Activated naive CD4-positive, alpha-beta T cell treated with anti-CD3 and anti-CD28 coated beads, Interleukin-2, amount 10 ng/mL, durations not matched to agents 7 days and 5 days (primary cell): ENCODE measurements at regions not wholly inside any gene's neighbourhood (a gene's known extent, or its start where the extent isn't known, plus 50 kb on each side); places are given as distances from the start of the nearest gene placed in this dataset.
"Not testable (repeated sequence)": the region's sequence is repeated elsewhere in the genome, so short reads cannot be mapped to it uniquely, and the experiment has no call there.

Experiments
- CTCF ChIA-PET: fragments of 350-600 bp; sonication (Branson Sonifier 250); formaldehyde crosslinking; loops from one replicate; lab custom pipeline; 2021; ENCODE audit warnings: antibody characterized with exemption; lab: Charles Lee
- DNase-seq: peaks from one replicate; pipeline ENCODE4 v3.0.0-alpha.2; 2020
- H3K27ac Mint-ChIP-seq: one replicate; pipeline ENCODE4 v1.8.0; 2021; ENCODE audit warnings: mild to moderate bottlenecking, moderate library complexity, mixed read lengths
- H3K27me3 Mint-ChIP-seq: one replicate; pipeline ENCODE4 v1.8.0; 2021; ENCODE audit warnings: mild to moderate bottlenecking, mixed read lengths
- H3K36me3 Mint-ChIP-seq: one replicate; pipeline ENCODE4 v1.8.0; 2021; ENCODE audit warnings: mixed read lengths
- H3K4me1 Mint-ChIP-seq: one replicate; pipeline ENCODE4 v1.8.0; 2021; ENCODE audit warnings: mixed read lengths
- H3K4me3 Mint-ChIP-seq: one replicate; pipeline ENCODE4 v1.8.0; 2021; ENCODE audit warnings: mild to moderate bottlenecking, moderate library complexity, mixed read lengths
- H3K9me3 Mint-ChIP-seq: one replicate; pipeline ENCODE4 v1.8.0; 2021; ENCODE audit warnings: mixed read lengths

DNA sequence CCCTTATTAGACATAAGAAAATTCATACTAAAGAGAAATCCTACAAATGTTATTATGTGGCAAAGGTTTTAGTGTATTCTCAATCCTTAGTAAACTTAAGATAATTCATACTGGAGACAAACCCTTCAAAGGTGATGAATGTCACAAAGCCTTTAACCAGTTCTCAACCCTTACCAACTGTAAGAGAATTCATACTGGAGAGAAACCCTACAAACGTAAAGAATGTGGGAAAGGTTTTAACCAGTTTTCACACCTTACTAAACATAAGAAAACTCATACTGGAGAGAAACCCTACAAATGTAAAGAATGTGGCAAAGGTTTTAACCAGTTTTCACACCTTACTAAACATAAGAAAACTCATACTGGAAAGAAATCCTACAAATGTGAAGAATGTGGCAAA lies 93.2 kb downstream of the ZNF680 start:
- H3K36me3 Mint-ChIP-seq, result no peaks in the 10 kb centered on the region
- H3K27me3 Mint-ChIP-seq, result no peaks in the 10 kb centered on the region
- DNase-seq, result no peak
- no peaks in the 10 kb centered on the region for H3K4me1 Mint-ChIP-seq
- peaks cover 24% of the 10 kb centered on the region for H3K9me3 Mint-ChIP-seq
- H3K4me3 Mint-ChIP-seq, result no peak overlapping the region
- CTCF ChIA-PET, result interaction anchor here (0.7 kb wide), 1 partner anchor 238 kb away, joined by 3 read pairs; no protein-coding TSS in a partner anchor
- H3K27ac Mint-ChIP-seq, result no peak overlapping the region

DNA sequence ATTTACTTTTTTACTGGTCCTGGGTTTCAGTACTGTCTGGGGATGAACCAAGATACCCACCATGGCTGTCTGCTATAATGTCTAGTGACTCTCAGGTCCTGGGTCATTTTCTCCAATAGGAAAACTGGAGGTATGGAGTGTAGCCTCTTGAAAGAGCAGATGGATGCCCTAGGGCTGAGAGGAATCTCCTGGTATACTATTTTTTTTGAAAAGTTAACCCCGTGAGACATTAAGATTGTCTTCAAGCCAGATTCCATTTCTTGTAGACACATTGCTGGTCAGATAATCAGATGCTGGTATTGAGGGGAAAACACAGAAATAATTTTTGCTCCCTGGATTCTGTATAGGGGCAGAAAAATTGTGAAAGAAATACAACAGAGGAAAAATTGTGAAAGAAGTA lies 97.3 kb downstream of the ZNF680 start:
- Mint-ChIP-seq H3K4me1 (no peaks in the 10 kb centered on the region), H3K9me3 (peaks cover 25% of the 10 kb centered on the region), H3K27ac (no peak overlapping the region), H3K36me3 (no peaks in the 10 kb centered on the region), H3K4me3 (no peak overlapping the region), H3K27me3 (no peaks in the 10 kb centered on the region)
- CTCF ChIA-PET, result no interaction called here
- DNase-seq, result no peak

DNA sequence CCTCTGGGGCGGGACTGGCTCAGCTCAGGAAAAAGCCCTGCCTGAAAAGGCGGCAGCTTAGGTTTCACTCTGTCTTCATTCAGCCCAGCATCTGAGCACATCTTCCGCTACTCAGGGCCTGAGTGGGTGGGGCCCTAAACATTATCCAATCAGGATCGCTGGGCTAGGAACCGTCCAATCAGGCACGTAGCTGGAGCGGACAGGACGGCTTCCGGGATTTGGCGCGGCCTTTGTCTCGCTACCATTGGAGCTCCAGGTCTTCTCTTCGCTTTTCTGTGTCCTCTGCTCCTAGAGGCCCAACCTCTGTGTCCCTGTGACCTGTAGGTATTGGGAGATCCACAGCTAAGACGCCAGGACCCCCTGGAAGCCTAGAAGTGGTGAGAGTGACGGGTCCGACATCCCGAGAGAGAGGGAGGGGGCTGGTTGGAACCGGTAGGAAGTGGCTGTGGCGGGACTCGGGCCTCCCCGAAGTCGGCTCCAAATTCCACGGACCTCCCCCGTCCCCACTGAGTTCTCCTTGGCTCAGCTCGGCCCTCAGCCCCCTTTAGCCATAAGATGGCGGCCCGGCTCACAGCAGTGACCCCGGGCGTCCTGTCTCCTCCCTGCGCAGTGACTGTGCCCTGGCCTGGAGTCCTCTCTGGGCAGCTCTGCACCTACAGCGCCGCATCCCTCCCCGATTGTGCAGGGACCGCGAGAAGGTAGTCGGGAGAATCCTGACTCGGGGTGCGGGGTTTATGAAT lies 99.1 kb downstream of the ZNF680 start:
- H3K36me3 Mint-ChIP-seq, result no peaks in the 10 kb centered on the region
- H3K4me1 Mint-ChIP-seq, result no peaks in the 10 kb centered on the region
- H3K4me3 Mint-ChIP-seq, result no peak overlapping the region
- no peaks in the 10 kb centered on the region for H3K27me3 Mint-ChIP-seq
- H3K27ac Mint-ChIP-seq, result no peak overlapping the region
- DNase-seq, result peak; percentile 31
- CTCF ChIA-PET, result no interaction called here
- peaks cover 19% of the 10 kb centered on the region for H3K9me3 Mint-ChIP-seq

DNA sequence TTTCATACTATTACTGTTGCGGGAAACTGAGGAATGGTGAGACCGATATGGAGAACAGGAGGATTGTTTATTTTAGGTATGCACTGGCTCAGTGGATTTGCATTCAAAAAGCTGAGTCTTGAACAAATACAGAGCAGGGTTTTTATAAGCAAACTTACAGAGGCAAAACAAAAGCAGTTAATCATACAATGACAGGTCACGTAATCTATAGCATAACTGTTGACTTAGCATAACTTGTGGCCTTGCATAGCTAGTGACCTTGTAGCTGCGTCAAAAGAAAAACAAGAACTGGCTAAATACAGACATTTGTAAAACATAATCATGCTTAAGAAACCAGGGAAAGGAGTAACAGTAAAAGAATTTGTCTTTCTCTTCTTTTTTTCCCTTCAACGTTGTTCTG lies 103.0 kb downstream of the ZNF680 start:
- H3K4me3 Mint-ChIP-seq, H3K27me3 Mint-ChIP-seq, H3K27ac Mint-ChIP-seq, H3K36me3 Mint-ChIP-seq, H3K4me1 Mint-ChIP-seq, H3K9me3 Mint-ChIP-seq, CTCF ChIA-PET, DNase-seq: not testable (repeated sequence)

DNA sequence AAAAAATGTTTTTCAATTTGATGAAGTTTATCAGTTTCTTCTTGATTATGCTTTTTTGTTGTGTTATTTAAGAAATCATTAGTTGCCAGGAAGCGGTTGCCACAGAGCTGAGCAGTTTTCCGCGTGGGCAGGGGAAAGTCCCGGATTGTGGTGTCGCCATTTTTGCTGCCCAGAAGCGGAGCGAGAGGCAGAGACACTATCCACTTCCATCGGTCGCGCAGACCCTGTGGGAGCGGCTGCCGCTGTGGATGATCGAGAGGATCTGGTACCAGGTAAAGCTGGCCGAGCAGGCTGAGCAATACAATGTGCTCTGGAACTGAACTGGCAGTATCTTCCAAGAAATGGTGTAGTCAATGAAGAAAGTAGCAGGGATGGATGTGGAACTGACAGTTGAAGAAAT lies 119.8 kb downstream of the ZNF736 start:
- Mint-ChIP-seq H3K4me1 (no peaks in the 10 kb centered on the region), H3K4me3 (no peak overlapping the region), H3K9me3 (peaks cover 24% of the 10 kb centered on the region), H3K27me3 (no peaks in the 10 kb centered on the region), H3K36me3 (no peaks in the 10 kb centered on the region), H3K27ac (no peak overlapping the region)
- DNase-seq, result no peak
- CTCF ChIA-PET, result no interaction called here

DNA sequence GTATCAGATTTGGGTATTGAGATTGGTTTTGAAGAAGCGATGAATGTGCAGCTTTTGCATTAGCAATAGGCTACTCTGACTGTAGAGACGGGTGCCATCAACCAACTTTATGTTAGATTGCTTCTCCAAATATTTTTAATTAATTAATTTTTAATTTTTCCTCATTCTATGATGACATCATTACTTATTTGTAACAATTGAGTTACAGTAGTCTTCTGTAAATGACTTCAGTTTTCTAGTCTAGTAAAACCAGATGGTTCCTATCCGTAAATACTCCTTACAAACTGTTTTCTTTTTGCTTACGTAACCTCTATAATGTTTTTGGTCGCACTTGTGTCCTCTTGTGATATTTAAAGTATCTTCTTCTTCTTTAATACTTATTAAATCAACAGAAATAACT lies 118.1 kb downstream of the ZNF736 start:
- Mint-ChIP-seq H3K4me3 (no peak overlapping the region), H3K27ac (no peak overlapping the region), H3K9me3 (peaks cover 21% of the 10 kb centered on the region), H3K36me3 (no peaks in the 10 kb centered on the region), H3K4me1 (no peaks in the 10 kb centered on the region), H3K27me3 (no peaks in the 10 kb centered on the region)
- CTCF ChIA-PET, result no interaction called here
- DNase-seq, result no peak

DNA sequence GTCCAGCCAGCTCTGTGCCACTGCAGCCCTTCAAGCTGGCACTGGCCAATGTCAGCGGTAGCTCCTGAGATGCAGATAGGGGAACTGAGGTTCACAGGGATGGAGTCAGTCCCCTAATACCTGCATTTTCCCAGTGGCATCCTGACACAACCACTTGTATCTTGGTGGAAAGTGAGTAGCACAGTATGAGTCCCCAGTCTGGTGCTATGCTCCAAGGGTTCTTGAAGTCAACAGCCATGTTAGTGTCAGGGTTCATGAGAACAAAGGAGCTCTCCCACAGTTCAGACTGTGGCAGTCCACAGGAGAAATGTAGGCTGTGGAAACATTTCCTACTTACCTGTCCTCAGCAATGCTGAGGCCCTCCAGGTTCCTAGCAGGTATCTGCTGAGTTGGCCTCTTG lies 115.5 kb downstream of the ZNF736 start:
- CTCF ChIA-PET, result no interaction called here
- no peaks in the 10 kb centered on the region for H3K27me3 Mint-ChIP-seq
- no peak for DNase-seq
- H3K36me3 Mint-ChIP-seq, result no peaks in the 10 kb centered on the region
- H3K9me3 Mint-ChIP-seq, result peaks cover 23% of the 10 kb centered on the region
- H3K4me3 Mint-ChIP-seq, result no peak overlapping the region
- no peak overlapping the region for H3K27ac Mint-ChIP-seq
- H3K4me1 Mint-ChIP-seq, result no peaks in the 10 kb centered on the region

DNA sequence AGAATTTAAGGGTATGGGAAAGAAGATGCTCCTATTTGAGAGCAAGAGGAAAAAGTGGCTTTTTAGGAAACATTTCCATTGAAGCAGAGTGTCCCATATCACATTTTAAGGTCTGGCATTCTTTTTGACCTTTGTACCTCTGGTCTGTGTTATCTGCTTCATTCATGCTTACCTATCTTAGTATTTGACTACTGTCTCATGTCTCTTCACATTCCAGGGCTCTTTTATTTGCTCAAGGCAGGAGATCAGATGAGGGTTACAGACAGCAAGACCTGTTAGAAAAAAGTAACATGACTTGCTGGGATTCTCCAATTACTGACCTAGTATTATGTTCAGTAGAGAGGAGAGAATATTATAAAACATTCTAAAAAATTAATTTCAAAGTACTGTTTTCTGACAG lies 111.7 kb downstream of the ZNF736 start:
- CTCF ChIA-PET, H3K4me3 Mint-ChIP-seq, H3K27ac Mint-ChIP-seq, H3K36me3 Mint-ChIP-seq, H3K4me1 Mint-ChIP-seq, DNase-seq, H3K27me3 Mint-ChIP-seq: not testable (repeated sequence)
- peaks cover 36% of the 10 kb centered on the region for H3K9me3 Mint-ChIP-seq

DNA sequence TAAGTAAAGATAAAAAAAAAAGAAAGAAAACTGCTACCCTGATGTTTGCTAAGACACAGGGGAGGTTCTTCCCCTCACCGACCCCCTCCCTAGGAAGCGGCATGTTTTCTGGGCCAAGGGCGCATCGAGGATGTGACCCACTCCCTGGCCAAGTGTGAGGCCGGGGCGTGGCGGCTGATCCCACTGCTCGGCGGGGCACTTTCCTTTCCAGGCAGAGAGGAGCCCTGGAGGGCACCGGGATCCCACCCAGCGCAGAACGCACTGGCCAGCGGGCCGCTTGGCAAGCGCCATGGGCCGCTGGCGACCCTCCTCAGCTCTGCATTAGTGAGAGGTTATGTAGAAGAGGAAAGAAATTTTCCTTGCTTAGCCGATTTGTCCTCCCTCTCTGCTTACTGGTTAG lies 93.4 kb downstream of the ZNF736 start:
- Mint-ChIP-seq H3K27ac (no peak overlapping the region), H3K36me3 (no peaks in the 10 kb centered on the region), H3K4me3 (no peak overlapping the region), H3K4me1 (no peaks in the 10 kb centered on the region), H3K9me3 (peaks cover 43% of the 10 kb centered on the region), H3K27me3 (no peaks in the 10 kb centered on the region)
- no peak for DNase-seq
- CTCF ChIA-PET, result no interaction called here
